Skin epidermis (tissue), 12 donors: ENCODE measurements at regions not wholly inside any gene's neighbourhood (a gene's known extent, or its start where the extent isn't known, plus 50 kb on each side); places are given as distances from the start of the nearest gene placed in this dataset.
"Not testable (repeated sequence)": the region's sequence is repeated elsewhere in the genome, so short reads cannot be mapped to it uniquely, and the experiment has no call there.

Experiments
- H3K27ac ChIP-seq, 21 experiments: fragments of 200-600 bp; sonication (generic) in 11 of 21; one replicate each; pipeline ENCODE4 v1.5.0; 2020; ENCODE audit warnings: mild to moderate bottlenecking in 3 of 21, inconsistent platforms in 2 of 21, moderate library complexity in 2 of 21
- H3K4me3 ChIP-seq, 7 experiments: fragments of 200-600 bp; sonication (generic) in 2 of 7; one replicate each; pipeline ENCODE4 v1.5.0; 2020; ENCODE audit warnings: inconsistent platforms in 2 of 7, mild to moderate bottlenecking in 2 of 7, moderate library complexity in 1 of 7

GRCh38 chr7:10767771-10768170, 205.9 kb upstream of the PHF14 start:
- Histone ChIP-seq H3K27ac (no peak overlapping the region), H3K4me3 (no peak overlapping the region)

GRCh38 chr7:10770176-10770575, 203.5 kb upstream of the PHF14 start:
- Histone ChIP-seq H3K27ac (no peak overlapping the region), H3K4me3 (no peak overlapping the region)

- Histone ChIP-seq H3K4me3 (no peak overlapping the region), H3K27ac (no peak overlapping the region)
Observed at GRCh38 chr7:10773430-10773829, 200.2 kb upstream of the PHF14 start.

GRCh38 chr7:10779465-10780399, 193.9 kb upstream of the PHF14 start:
- Histone ChIP-seq H3K4me3 (no peak overlapping the region), H3K27ac (no peak overlapping the region)

GRCh38 chr7:10780400-10780747, 193.3 kb upstream of the PHF14 start:
- no peak overlapping the region for H3K4me3 ChIP-seq
- H3K27ac ChIP-seq: no peak overlapping the region

GRCh38 chr7:10786976-10787375, 186.7 kb upstream of the PHF14 start:
- H3K27ac ChIP-seq, H3K4me3 ChIP-seq: not testable (repeated sequence)

- H3K27ac ChIP-seq: no peak overlapping the region
Observed at GRCh38 chr7:10789170-10789569, 184.5 kb upstream of the PHF14 start.

GRCh38 chr7:10790910-10791309, 182.8 kb upstream of the PHF14 start:
- no peak overlapping the region for H3K4me3 ChIP-seq

More at GRCh38 chr7:10789170-10789569, 184.5 kb upstream of the PHF14 start:
- H3K4me3 ChIP-seq: no peak overlapping the region

GRCh38 chr7:10793995-10794775, 179.5 kb upstream of the PHF14 start:
- H3K4me3 ChIP-seq: no peak overlapping the region
- no peak overlapping the region for H3K27ac ChIP-seq

More at GRCh38 chr7:10790910-10791309, 182.8 kb upstream of the PHF14 start:
- H3K27ac ChIP-seq: no peak overlapping the region

GRCh38 chr7:10797157-10797556, 176.5 kb upstream of the PHF14 start:
- Histone ChIP-seq H3K4me3 (no peak overlapping the region), H3K27ac (no peak overlapping the region)

- Histone ChIP-seq H3K4me3 (no peak overlapping the region), H3K27ac (no peak overlapping the region)
Observed at GRCh38 chr7:10798044-10798443, 175.6 kb upstream of the PHF14 start.

GRCh38 chr7:10799475-10799874, 174.2 kb upstream of the PHF14 start:
- Histone ChIP-seq H3K27ac (no peak overlapping the region), H3K4me3 (no peak overlapping the region)

GRCh38 chr7:10802011-10802410, 171.7 kb upstream of the PHF14 start:
- H3K4me3 ChIP-seq: no peak overlapping the region
- H3K27ac ChIP-seq: peak overlapping the region in 1 of 21 experiments; percentile 10

- H3K4me3 ChIP-seq: no peak overlapping the region
- peak overlapping the region in 2 of 21 experiments; percentile 8 for H3K27ac ChIP-seq
Observed at GRCh38 chr7:10802526-10802925, 171.1 kb upstream of the PHF14 start.

GRCh38 chr7:10803720-10804119, 170.0 kb upstream of the PHF14 start:
- H3K27ac ChIP-seq: no peak overlapping the region
- no peak overlapping the region for H3K4me3 ChIP-seq

GRCh38 chr7:10804770-10805169, 168.9 kb upstream of the PHF14 start:
- no peak overlapping the region for H3K4me3 ChIP-seq
- H3K27ac ChIP-seq: no peak overlapping the region

- H3K27ac ChIP-seq: no peak overlapping the region
- no peak overlapping the region for H3K4me3 ChIP-seq
Observed at GRCh38 chr7:10815546-10815945, 158.1 kb upstream of the PHF14 start.

- H3K4me3 ChIP-seq: no peak overlapping the region
- no peak overlapping the region for H3K27ac ChIP-seq
Observed at GRCh38 chr7:10821156-10821555, 152.5 kb upstream of the PHF14 start.

- no peak overlapping the region for H3K27ac ChIP-seq
- H3K4me3 ChIP-seq: no peak overlapping the region
Observed at GRCh38 chr7:10824154-10824553, 149.5 kb upstream of the PHF14 start.

GRCh38 chr7:10838228-10838627, 135.4 kb upstream of the PHF14 start:
- Histone ChIP-seq H3K4me3 (no peak overlapping the region), H3K27ac (no peak overlapping the region)

GRCh38 chr7:10845225-10845624, 128.4 kb upstream of the PHF14 start:
- H3K27ac ChIP-seq: no peak overlapping the region
- no peak overlapping the region for H3K4me3 ChIP-seq
